Forelimb muscle (tissue), 1 donor: ENCODE measurements at regions not wholly inside any gene's neighbourhood (a gene's known extent, or its start where the extent isn't known, plus 50 kb on each side); places are given as distances from the start of the nearest gene placed in this dataset.

Source experiments
- DNase-seq: peaks from one replicate; pipeline ENCODE4 v3.0.0-alpha.2; 2013; ENCODE audit warnings: low read depth

GRCh38 chr11:70647188-70648166 lies 249.1 kb downstream of the CTTN start:
- no peak for DNase-seq

DNA sequence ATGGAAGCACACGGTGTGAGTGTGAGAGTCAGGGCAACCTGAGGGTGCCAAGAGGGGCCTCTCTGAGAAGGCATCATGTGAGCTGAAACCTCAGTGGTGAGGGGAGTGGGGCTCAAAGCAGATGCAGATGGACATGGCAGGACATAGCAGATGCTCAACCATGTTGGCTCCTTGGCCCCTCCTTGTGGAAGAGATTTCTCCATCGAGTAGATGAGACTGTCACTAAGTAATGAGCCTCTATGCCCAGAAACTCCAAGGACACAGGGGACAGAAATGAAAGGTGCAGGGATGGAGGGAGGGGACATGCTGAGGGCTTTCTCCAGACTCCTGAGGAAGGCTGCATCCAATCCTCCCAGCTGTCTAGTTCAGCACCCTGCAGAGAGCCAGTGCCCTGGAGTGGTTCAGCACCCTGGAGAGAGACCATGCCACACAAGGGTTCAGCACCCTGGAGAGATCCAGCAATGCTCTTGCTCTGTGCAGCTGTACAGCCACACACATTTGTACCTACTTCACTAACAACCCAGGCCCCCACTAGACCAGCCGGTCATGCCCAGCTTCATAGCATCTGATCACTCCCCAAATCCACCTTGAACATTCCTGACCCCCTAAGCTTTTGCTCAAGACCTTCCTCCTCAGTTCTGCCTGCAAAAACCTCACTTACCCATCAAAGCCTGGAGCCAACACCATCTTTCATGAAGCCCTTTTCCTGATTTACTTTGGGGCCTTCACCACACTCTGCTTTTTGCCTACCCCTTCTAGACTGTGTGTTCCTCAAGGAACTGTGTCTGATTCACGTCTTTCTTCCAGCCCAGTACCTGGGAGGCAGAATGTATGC lies 252.0 kb downstream of the CTTN start:
- DNase-seq, result peak; percentile 60

GRCh38 chr11:70651031-70651430 lies 252.7 kb downstream of the CTTN start:
- DNase-seq, result no peak

DNA sequence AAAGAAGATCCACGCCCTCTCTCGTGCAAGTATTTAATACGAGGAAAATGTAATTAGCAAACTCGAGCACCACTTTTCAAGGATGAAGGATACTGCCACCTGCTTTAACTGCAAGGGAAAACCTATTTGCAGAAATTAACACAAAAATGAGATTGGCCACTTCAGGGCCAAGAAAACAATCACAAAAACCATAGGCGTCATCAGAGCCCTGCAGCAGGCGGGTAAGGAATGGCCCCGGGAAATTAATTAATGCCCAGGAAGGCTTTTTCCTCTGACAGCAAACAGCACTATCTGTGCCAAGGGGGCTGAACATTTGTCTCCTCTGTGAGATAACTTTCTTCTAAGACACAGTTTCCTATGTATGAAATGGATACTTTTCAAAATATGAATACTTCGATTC lies 255.7 kb downstream of the CTTN start:
- no peak for DNase-seq

DNA sequence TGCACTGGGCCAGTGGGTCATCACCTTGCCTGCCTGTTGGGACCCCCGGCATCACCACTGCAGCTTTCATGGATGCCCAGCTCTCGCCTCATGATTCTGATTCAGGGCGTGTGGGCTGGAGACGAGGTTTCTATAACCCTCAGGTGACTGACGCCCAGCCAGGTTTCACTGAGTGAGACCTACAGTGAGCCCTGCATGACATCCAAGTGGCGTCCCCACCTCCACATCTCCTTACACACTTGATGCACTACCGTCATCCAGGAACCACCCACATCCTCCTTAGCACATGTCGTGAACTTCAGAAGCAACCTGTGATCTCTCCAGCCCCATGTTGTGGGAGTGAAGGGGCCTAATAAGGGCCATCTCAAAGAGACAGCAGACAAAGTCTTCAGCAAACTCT lies 257.5 kb downstream of the CTTN start:
- DNase-seq, result no peak

DNA sequence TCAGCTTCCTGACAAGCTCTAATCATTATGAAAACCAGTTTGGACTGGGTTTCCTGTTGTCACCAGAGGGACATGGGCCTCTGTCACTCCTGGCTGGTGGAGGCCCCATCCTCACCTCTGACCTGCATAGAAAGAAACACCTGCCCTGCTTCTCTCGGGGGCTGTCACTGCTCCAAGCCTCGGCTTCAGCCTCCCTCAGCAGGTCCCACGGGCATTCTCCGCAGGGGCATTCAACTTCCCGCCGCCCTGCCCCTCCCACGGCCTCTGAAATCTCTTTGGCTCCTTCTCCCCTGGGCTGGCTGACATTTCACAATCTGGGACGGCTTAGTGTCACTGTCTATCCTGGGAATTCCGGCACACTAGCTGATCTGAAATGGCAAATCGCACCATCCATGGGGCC lies 257.9 kb downstream of the CTTN start:
- DNase-seq, result no peak

DNA sequence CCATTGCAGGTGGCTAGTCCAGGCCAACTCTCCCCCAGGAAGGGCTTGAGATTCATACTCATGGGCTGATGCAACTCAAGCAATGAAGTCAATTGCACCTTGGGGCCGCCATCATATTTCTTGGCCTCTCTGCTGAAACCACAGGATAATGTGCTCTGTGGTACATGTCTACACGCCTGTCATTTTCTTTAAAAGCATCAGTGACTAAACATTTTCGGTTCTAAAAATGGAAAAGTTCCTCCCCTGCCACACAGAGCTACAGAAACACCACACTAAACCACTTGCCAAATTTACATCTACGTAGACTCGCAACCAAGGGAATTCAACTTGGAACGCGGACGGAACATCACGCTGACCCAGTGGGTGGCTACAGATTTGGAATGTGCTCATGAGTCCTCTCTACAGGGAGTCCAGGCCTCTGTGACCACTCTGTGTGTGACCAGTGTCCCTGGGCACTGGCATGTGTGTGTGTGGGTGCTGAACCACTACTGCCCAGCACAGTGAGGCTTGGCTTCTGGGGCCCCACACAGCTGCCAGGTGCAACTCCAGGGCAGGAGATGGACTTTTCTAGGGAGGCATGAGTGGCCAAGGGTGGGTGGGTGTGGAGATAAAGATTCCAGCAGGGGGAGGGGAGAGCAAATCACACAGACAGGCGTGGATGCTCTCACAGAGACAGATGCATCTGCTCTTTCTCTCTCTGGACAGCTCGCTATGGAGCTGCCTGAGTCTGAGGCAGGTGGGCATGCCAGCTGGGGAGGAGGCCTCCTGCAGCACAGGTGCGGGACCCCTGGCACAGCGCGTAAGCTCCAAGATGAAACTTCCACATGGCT lies 261.9 kb downstream of the CTTN start:
- no peak for DNase-seq

DNA sequence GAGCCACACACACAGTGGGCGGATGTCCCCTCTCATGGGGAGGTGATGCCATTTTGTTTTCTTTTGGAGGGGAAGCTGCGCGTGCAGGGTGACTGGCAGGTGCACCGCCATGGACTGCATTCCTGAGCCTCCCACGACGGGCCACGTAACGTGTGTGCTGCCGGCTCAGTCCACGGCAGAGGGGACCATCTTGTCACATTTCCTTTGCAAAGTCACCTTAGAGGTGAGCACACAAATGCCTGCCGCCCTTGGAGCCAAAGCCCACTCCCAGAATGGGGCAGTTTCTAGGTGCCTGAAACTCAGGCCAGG lies 262.5 kb downstream of the CTTN start:
- no peak for DNase-seq

DNA sequence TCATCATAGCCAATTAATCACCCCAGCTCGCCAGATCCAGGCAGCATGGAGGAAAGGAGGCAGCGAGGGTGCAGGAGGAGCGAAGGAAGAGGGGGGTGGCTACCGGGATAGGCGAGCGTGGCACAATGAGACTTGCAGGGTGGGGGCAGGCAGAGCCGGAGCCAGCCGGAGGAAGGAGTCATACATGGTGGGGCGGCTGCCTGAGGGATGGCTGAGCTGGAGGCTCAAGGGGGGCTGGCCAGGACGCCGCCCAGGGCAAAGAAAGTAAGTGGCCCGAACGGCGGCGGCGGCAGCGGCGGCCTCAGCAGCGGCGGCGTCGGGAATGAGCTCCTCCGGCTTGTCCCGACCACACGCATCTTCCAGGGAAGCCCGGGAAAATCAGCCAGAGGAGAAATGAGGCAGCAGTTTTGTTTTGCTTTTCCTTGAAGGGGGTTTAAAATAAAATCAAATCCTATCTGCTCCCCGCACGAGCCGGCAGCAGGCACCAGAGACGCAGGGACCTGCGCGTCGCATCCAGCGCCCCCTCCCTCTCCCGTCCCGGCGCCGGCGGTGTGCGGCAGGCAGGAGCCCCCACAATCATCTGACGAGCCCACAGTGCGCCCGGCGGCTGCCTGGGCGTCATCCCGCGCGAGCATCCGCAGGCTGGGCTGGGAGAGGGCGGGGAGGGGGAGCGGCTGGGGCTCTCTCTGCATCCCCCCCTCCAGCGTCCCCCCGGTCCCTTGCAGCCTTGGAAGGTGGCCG lies 263.6 kb downstream of the CTTN start:
- no peak for DNase-seq

GRCh38 chr11:70662691-70663098 lies 264.4 kb downstream of the CTTN start:
- no peak for DNase-seq

GRCh38 chr11:70663815-70664214 lies 265.5 kb downstream of the CTTN start:
- DNase-seq, result no peak

DNA sequence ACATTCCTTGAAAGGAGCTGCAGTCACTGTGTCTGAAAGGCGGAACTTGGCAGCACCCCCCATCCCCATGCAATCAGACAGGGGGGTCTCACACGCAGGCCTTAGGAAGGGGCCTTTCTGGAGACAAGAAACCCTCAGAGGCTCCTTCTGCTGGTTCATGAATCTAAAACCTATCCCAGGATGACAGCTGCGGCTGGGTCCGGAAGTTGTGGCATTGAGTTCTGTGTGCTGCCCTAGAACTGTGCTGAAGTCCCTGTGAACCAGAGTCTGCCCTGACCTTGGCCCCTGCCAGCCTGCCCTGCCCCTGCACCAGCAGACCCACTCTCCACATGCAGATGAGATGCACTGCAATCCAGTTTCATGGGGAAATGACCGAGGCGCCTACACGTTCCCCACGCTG lies 268.0 kb downstream of the CTTN start:
- DNase-seq, result no peak

DNA sequence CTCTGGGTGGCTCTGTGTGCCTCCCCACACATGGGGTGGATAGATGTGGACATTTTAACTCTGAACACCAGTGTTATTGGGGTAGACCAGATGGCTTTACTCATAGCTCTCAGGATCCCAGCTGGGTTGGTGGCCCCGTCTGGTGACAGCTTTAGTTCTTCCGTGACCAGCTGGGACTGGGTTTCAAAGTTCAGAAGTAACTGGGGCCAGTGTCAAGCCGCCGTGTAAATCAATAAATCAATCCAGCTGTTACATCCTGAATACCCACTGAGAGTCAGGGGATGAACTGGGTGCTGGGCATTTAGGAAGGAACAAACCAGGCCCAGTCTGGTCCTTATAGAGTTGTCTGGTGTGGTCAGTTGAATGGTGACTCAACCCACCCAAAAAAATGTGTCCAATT lies 269.4 kb downstream of the CTTN start:
- DNase-seq, result no peak

GRCh38 chr11:70668204-70669202 lies 270.2 kb downstream of the CTTN start:
- no peak for DNase-seq

GRCh38 chr11:70669281-70669680 lies 271.0 kb downstream of the CTTN start:
- no peak for DNase-seq

- DNase-seq, result no peak
Measured at GRCh38 chr11:70669871-70670675, 271.7 kb downstream of the CTTN start.

GRCh38 chr11:70670676-70671034 lies 272.3 kb downstream of the CTTN start:
- DNase-seq, result no peak

- DNase-seq, result no peak
Measured at GRCh38 chr11:70671083-70671482, 272.8 kb downstream of the CTTN start.

DNA sequence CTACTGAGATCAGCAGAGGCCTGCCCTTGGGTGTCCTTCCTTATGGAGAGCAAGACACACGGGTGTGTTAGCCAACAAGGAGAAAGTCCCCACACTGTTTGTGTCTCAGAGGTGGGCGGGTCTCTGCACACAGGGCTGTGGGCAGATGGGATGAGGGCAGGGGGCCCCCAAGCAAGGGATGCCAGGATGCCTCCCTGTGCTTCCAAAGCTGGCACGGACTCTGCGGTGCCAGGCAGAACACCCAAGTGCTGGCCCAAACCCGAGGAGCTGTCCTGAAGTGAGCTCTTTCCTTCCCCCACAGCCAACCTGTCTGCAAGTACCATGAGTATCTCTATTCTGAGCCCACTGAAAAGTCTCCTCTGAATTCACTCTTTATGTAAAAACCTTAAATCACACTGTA lies 273.3 kb downstream of the CTTN start:
- no peak for DNase-seq
